Brain microvascular endothelial cell (primary cell): ENCODE measurements at regions not wholly inside any gene's neighbourhood (a gene's known extent, or its start where the extent isn't known, plus 50 kb on each side); places are given as distances from the start of the nearest gene placed in this dataset.

Experiments used
- DNase-seq: peaks from one replicate; pipeline ENCODE4 v3.0.0-alpha.2; 2020
- H3K27ac ChIP-seq: fragments of 250-450 bp; sonication (Bioruptor Pico); 2 replicates; pipeline ENCODE4 v1.5.1; 2020; ENCODE audit warnings: mild to moderate bottlenecking, moderate library complexity
- H3K27me3 ChIP-seq: fragments of 250-450 bp; sonication (Bioruptor Pico); replicated peaks from 2 replicates; pipeline ENCODE4 v1.5.1; 2020; ENCODE audit warnings: mild to moderate bottlenecking
- H3K36me3 ChIP-seq: fragments of 250-450 bp; sonication (Bioruptor Pico); replicated peaks from 2 replicates; pipeline ENCODE4 v1.5.1; 2020; ENCODE audit warnings: mild to moderate bottlenecking
- H3K4me3 ChIP-seq: 2 replicates; pipeline ENCODE4 v1.5.1; 2011; ENCODE audit warnings: low read depth, mild to moderate bottlenecking, control low read depth, low read length, moderate library complexity
- CTCF ChIP-seq: IDR thresholded peaks from 2 replicates; pipeline ENCODE4 v1.5.1; 2011; ENCODE audit warnings: low read depth, mild to moderate bottlenecking, moderate library complexity, low read length, control low read depth, inconsistent platforms; ENCODE audit errors: missing control alignments
- in situ Hi-C: cut with HindIII; loops from 2 replicates; pipeline ENCODE4 v1.10.0; 2017; ENCODE audit warnings: low sequenced_read_pairs, low pct_ligation_motif_present

GRCh38 chr10:58937423-58937822, 239.0 kb upstream of the PHYHIPL start:
- in situ Hi-C loops = no loop called here
- no peak for TF ChIP-seq CTCF
- H3K27me3 ChIP-seq = no peaks in the 10 kb centered on the region
- H3K4me3 ChIP-seq = no peak overlapping the region
- no peak overlapping the region for H3K27ac ChIP-seq
- DNase-seq = no peak
- H3K36me3 ChIP-seq = no peaks in the 10 kb centered on the region

- Histone ChIP-seq H3K36me3 (no peaks in the 10 kb centered on the region), H3K4me3 (no peak overlapping the region), H3K27ac (peak overlapping the region; percentile 62), H3K27me3 (no peaks in the 10 kb centered on the region)
- in situ Hi-C loops = no loop called here
- DNase-seq = no peak
- no peak for TF ChIP-seq CTCF
Observed at GRCh38 chr10:58942724-58943123, 233.7 kb upstream of the PHYHIPL start.

- no peak for TF ChIP-seq CTCF
- no peaks in the 10 kb centered on the region for H3K36me3 ChIP-seq
- no peak overlapping the region for H3K4me3 ChIP-seq
- peak overlapping the region; percentile 62 for H3K27ac ChIP-seq
- H3K27me3 ChIP-seq = no peaks in the 10 kb centered on the region
- DNase-seq = peak; percentile 59
- in situ Hi-C loops = no loop called here
Observed at GRCh38 chr10:58943256-58943890, 233.1 kb upstream of the PHYHIPL start.

GRCh38 chr10:58943960-58944359, 232.5 kb upstream of the PHYHIPL start:
- H3K27me3 ChIP-seq = no peaks in the 10 kb centered on the region
- no peak overlapping the region for H3K4me3 ChIP-seq
- in situ Hi-C loops = no loop called here
- no peak for TF ChIP-seq CTCF
- H3K27ac ChIP-seq = no peak overlapping the region
- no peak for DNase-seq
- H3K36me3 ChIP-seq = no peaks in the 10 kb centered on the region

- Histone ChIP-seq H3K36me3 (no peaks in the 10 kb centered on the region), H3K4me3 (no peak overlapping the region), H3K27ac (no peak overlapping the region), H3K27me3 (no peaks in the 10 kb centered on the region)
- in situ Hi-C loops = no loop called here
- DNase-seq = no peak
- TF ChIP-seq CTCF = no peak
Observed at GRCh38 chr10:58948303-58948702, 228.1 kb upstream of the PHYHIPL start.

GRCh38 chr10:58950618-58951017, 225.8 kb upstream of the PHYHIPL start:
- Histone ChIP-seq H3K4me3 (no peak overlapping the region), H3K27me3 (no peaks in the 10 kb centered on the region), H3K36me3 (no peaks in the 10 kb centered on the region), H3K27ac (no peak overlapping the region)
- TF ChIP-seq CTCF = no peak
- in situ Hi-C loops = loop anchor here (25.0 kb wide), 1 partner anchor 237 kb away; the partner anchor contains the start of gene PHYHIPL
- DNase-seq = no peak
